ENCODE measurements at regions not wholly inside any gene's neighbourhood (a gene's known extent, or its start where the extent isn't known, plus 50 kb on each side); places are given as distances from the start of the nearest gene placed in this dataset.

GRCh38 chr2:126798276-126799140, 100.2 kb upstream of the TEX51 start:
- H3K36me3 ChIP-seq (replicated peaks; ENCODE audit: low read depth, low read length): no peaks in the 10 kb centered on the region
- H3K4me3 ChIP-seq (ENCODE audit: low read length): no peak overlapping the region
- TF ChIP-seq, protein P1, sequence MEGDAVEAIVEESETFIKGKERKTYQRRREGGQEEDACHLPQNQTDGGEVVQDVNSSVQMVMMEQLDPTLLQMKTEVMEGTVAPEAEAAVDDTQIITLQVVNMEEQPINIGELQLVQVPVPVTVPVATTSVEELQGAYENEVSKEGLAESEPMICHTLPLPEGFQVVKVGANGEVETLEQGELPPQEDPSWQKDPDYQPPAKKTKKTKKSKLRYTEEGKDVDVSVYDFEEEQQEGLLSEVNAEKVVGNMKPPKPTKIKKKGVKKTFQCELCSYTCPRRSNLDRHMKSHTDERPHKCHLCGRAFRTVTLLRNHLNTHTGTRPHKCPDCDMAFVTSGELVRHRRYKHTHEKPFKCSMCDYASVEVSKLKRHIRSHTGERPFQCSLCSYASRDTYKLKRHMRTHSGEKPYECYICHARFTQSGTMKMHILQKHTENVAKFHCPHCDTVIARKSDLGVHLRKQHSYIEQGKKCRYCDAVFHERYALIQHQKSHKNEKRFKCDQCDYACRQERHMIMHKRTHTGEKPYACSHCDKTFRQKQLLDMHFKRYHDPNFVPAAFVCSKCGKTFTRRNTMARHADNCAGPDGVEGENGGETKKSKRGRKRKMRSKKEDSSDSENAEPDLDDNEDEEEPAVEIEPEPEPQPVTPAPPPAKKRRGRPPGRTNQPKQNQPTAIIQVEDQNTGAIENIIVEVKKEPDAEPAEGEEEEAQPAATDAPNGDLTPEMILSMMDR (IDR thresholded peaks at IDR 0.05; ENCODE audit: low read depth, low read length): no peak
- TF ChIP-seq EZH2phosphoT487 (IDR thresholded peaks at IDR 0.05; ENCODE audit: low read depth): no peak
- H3K4me1 ChIP-seq (ENCODE audit: low read length): peaks cover 6% of the 10 kb centered on the region; the same call in 1 of the 2 replicates
- H3K79me2 ChIP-seq (ENCODE audit: low read length): no peaks in the 10 kb centered on the region
- no peak overlapping the region for H3K9ac ChIP-seq (ENCODE audit: low read length)
- no peaks in the 10 kb centered on the region for H4K20me1 ChIP-seq (ENCODE audit: insufficient read depth, low read length)
- H2AFZ ChIP-seq (ENCODE audit: low read depth, low read length): no peak overlapping the region
- peaks cover 27% of the 10 kb centered on the region for H3K27me3 ChIP-seq (ENCODE audit: low read depth, low read length)
- no peak overlapping the region for H3K4me2 ChIP-seq (ENCODE audit: low read length)
- no peaks in the 10 kb centered on the region for H3K9me3 ChIP-seq (ENCODE audit: insufficient read depth, low read length)
- H3K27ac ChIP-seq (ENCODE audit: low read length): no peak overlapping the region

DNA sequence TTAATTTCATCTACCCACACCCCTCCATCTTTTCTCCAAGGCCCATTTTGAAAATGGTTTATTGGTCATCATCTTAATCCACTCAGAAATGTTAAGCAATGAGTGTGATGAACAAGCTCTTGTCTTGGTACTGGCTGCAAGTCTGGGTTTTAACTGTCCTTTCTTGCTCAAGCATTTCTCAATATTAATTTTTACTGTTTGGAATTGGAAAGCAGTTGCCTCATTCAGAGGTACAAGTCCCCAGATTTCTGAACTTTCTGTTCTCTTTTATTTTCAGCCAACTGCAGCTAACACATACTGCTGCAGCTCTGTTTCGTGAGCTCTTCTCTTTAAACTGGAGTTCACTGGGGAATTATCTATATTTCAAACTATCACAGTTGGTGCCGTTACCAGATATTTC, 99.4 kb upstream of the TEX51 start:
- Histone ChIP-seq H3K36me3 (replicated peaks; ENCODE audit: low read depth, low read length) (no peaks in the 10 kb centered on the region), H3K4me1 (ENCODE audit: low read length) (peaks cover 6% of the 10 kb centered on the region; the same call in 1 of the 2 replicates), H3K4me3 (ENCODE audit: low read length) (no peak overlapping the region), H3K27ac (ENCODE audit: low read length) (no peak overlapping the region), H3K9me3 (ENCODE audit: insufficient read depth, low read length) (no peaks in the 10 kb centered on the region), H2AFZ (ENCODE audit: low read depth, low read length) (no peak overlapping the region), H3K4me2 (ENCODE audit: low read length) (peak overlapping the region; percentile 30; the same call in 1 of the 2 replicates), H3K9ac (ENCODE audit: low read length) (no peak overlapping the region), H3K79me2 (ENCODE audit: low read length) (no peaks in the 10 kb centered on the region), H4K20me1 (ENCODE audit: insufficient read depth, low read length) (no peaks in the 10 kb centered on the region), H3K27me3 (ENCODE audit: low read depth, low read length) (peaks cover 20% of the 10 kb centered on the region)
- TF ChIP-seq, protein P1 (IDR thresholded peaks at IDR 0.05; ENCODE audit: low read depth, low read length): no peak
- TF ChIP-seq EZH2phosphoT487 (IDR thresholded peaks at IDR 0.05; ENCODE audit: low read depth): no peak

- Histone ChIP-seq H3K4me1 (ENCODE audit: low read length) (peaks cover 6% of the 10 kb centered on the region; the same call in 1 of the 2 replicates), H4K20me1 (ENCODE audit: insufficient read depth, low read length) (no peaks in the 10 kb centered on the region), H3K9ac (ENCODE audit: low read length) (no peak overlapping the region), H3K9me3 (ENCODE audit: insufficient read depth, low read length) (no peaks in the 10 kb centered on the region), H3K27me3 (ENCODE audit: low read depth, low read length) (0 out of 2 replicates have a peak, but pooled peaks cover 5% of the 10 kb centered on the region), H3K4me3 (ENCODE audit: low read length) (no peak overlapping the region), H3K79me2 (ENCODE audit: low read length) (no peaks in the 10 kb centered on the region), H3K4me2 (ENCODE audit: low read length) (no peak overlapping the region), H3K27ac (ENCODE audit: low read length) (no peak overlapping the region), H3K36me3 (replicated peaks; ENCODE audit: low read depth, low read length) (no peaks in the 10 kb centered on the region), H2AFZ (ENCODE audit: low read depth, low read length) (no peak overlapping the region)
- TF ChIP-seq, protein P1 (IDR thresholded peaks at IDR 0.05; ENCODE audit: low read depth, low read length): no peak
- TF ChIP-seq EZH2phosphoT487 (IDR thresholded peaks at IDR 0.05; ENCODE audit: low read depth): no peak
These were observed 97.2 kb upstream of the TEX51 start for GRCh38 chr2:126801473-126801872.

- no peaks in the 10 kb centered on the region for H3K9me3 ChIP-seq (ENCODE audit: insufficient read depth, low read length)
- no peak overlapping the region for H3K9ac ChIP-seq (ENCODE audit: low read length)
- H4K20me1 ChIP-seq (ENCODE audit: insufficient read depth, low read length): no peaks in the 10 kb centered on the region
- no peak for TF ChIP-seq EZH2phosphoT487 (IDR thresholded peaks at IDR 0.05; ENCODE audit: low read depth)
- TF ChIP-seq, protein P1 (IDR thresholded peaks at IDR 0.05; ENCODE audit: low read depth, low read length): no peak
- no peak overlapping the region for H3K4me2 ChIP-seq (ENCODE audit: low read length)
- H2AFZ ChIP-seq (ENCODE audit: low read depth, low read length): no peak overlapping the region
- 0 out of 2 replicates have a peak, but pooled peaks cover 5% of the 10 kb centered on the region for H3K27me3 ChIP-seq (ENCODE audit: low read depth, low read length)
- no peaks in the 10 kb centered on the region for H3K79me2 ChIP-seq (ENCODE audit: low read length)
- H3K27ac ChIP-seq (ENCODE audit: low read length): no peak overlapping the region
- no peak overlapping the region for H3K4me3 ChIP-seq (ENCODE audit: low read length)
- H3K4me1 ChIP-seq (ENCODE audit: low read length): peaks cover 6% of the 10 kb centered on the region; the same call in 1 of the 2 replicates
- no peaks in the 10 kb centered on the region for H3K36me3 ChIP-seq (replicated peaks; ENCODE audit: low read depth, low read length)
These were observed 96.4 kb upstream of the TEX51 start for GRCh38 chr2:126802316-126802715.
